ENCODE measurements at regions not wholly inside any gene's neighbourhood (a gene's known extent, or its start where the extent isn't known, plus 50 kb on each side); places are given as distances from the start of the nearest gene placed in this dataset.

DNA sequence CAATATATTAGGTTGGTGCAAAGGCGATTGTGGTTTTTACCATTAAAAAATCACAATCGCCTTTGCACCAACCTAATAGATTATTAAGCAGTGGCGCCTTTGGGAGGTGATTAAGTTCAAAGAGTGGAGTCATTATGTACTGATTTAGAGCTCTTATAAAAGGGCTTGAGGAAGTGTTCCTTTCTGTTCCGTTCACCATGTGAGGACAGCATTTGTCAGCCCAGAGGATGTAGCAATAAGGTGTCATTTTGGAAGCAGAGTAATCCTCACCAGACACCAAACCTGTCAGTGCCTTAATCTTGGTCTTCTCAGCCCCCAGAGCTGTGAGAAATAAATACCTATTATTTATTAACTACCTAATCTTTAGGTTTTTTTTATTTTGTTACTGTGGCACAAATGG lies 542.1 kb upstream of the MAN1A1 start:
- Mint-ChIP-seq H3K36me3 (no peaks in the 10 kb centered on the region), H3K27me3 (no peaks in the 10 kb centered on the region), H3K4me1 (ENCODE audit: low read depth) (no peaks in the 10 kb centered on the region), H3K27ac (no peak overlapping the region), H3K4me3 (no peak overlapping the region), H3K9me3 (ENCODE audit: low read depth) (no peaks in the 10 kb centered on the region)

DNA sequence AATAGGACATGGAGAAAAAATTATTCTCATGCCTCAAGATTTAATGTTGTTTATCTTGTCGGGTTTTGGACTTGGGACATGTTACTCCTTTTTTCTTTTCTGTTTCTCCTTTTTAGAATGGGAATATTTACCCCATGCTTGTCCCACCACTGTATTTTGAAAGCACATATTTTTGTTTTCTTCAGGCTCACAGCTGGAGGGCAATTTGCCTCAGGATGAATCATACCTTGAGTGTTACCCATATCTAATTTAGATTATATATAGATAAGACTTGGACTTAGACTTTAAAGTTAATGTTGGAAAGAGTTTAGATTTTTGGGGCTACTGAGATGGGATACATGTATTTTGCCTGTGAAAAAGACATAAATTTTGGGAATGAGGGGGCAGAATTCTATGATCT lies 541.6 kb upstream of the MAN1A1 start:
- H3K9me3 Mint-ChIP-seq (ENCODE audit: low read depth): no peaks in the 10 kb centered on the region
- H3K27ac Mint-ChIP-seq: no peak overlapping the region
- H3K27me3 Mint-ChIP-seq: no peaks in the 10 kb centered on the region
- H3K4me1 Mint-ChIP-seq (ENCODE audit: low read depth): no peaks in the 10 kb centered on the region
- no peak overlapping the region for H3K4me3 Mint-ChIP-seq
- H3K36me3 Mint-ChIP-seq: no peaks in the 10 kb centered on the region

DNA sequence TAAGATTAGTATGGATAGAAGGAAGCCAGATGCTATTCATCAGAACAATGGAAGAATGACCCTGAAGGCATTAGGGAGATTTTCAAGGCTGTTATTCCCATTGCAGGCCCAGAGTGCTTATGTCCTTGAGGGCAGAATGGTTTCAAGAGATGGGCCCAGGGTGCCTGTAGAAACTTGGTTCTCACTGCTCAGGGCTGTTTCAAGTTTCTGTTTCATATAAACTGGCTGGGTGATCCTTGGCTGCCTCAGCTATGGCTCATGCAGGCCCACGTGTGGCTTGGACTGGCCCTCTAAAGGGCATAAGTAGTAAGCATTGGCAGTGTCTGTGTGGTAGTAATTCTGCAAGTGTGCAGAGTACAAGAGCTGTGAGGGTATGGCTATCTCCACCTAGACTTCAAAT lies 540.9 kb upstream of the MAN1A1 start:
- H3K27me3 Mint-ChIP-seq: no peaks in the 10 kb centered on the region
- no peaks in the 10 kb centered on the region for H3K4me1 Mint-ChIP-seq (ENCODE audit: low read depth)
- H3K4me3 Mint-ChIP-seq: no peak overlapping the region
- no peaks in the 10 kb centered on the region for H3K9me3 Mint-ChIP-seq (ENCODE audit: low read depth)
- no peak overlapping the region for H3K27ac Mint-ChIP-seq
- no peaks in the 10 kb centered on the region for H3K36me3 Mint-ChIP-seq

DNA sequence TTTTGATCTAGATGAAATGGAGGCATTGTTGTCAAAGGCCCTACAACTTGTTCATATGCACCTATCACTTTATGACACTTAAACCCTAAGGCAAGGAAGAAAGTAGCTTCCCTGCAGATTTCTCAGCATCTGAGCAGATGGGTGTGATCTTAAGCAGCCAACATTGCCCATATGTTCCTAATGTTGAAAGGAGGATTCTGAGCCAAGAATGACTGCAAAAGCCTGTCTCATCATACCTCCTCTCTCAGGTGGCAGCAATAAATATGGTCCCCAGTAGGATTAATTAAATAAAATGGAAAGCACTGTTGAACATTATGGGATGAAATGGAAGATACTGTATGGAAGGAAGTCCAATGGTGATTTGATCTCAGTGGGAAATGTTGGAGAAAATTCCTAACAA lies 538.1 kb upstream of the MAN1A1 start:
- H3K4me1 Mint-ChIP-seq (ENCODE audit: low read depth): no peaks in the 10 kb centered on the region
- no peaks in the 10 kb centered on the region for H3K36me3 Mint-ChIP-seq
- H3K27me3 Mint-ChIP-seq: no peaks in the 10 kb centered on the region
- no peaks in the 10 kb centered on the region for H3K9me3 Mint-ChIP-seq (ENCODE audit: low read depth)
- no peak overlapping the region for H3K27ac Mint-ChIP-seq
- no peak overlapping the region for H3K4me3 Mint-ChIP-seq

DNA sequence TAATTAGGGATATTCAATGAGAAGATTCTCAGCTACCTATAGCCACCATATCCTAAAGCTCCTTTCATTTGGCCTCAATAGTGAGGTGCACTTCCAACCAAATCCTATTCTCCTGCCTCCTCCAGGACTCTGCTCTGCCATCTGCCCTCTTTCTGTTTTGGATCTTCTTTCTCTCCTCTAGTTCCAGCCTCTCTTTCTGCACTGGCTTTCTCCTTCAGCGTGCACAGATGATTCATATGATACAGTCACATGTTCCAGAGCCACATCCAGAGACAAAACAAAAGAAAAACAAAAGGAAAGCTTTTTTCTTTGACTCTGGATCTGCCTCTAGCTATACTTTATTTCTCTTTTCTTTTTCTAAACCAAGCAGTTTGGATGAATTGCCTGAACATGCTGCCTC lies 531.9 kb upstream of the MAN1A1 start:
- Mint-ChIP-seq H3K27ac (no peak overlapping the region), H3K27me3 (no peaks in the 10 kb centered on the region), H3K9me3 (ENCODE audit: low read depth) (no peaks in the 10 kb centered on the region), H3K36me3 (no peaks in the 10 kb centered on the region), H3K4me1 (ENCODE audit: low read depth) (no peaks in the 10 kb centered on the region), H3K4me3 (no peak overlapping the region)

DNA sequence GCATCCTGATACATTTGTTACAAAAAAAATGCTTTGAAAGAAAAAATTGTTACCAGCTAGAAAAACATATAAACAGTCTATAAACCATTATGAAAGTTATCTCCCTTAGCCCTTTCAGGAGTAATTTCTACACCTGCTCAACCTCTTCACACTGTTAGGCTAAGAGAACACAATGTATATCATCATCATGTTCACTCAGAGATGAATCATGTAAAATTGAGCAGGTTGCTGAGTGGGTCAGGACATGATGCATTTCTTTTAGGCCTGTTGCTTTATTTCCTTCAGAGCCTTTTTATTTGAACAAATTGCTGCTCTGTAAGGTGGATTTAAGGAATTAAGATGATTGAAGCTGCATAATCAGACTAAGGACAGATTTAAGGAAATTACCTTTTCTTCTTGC lies 531.3 kb upstream of the MAN1A1 start:
- H3K9me3 Mint-ChIP-seq (ENCODE audit: low read depth): no peaks in the 10 kb centered on the region
- H3K27me3 Mint-ChIP-seq: no peaks in the 10 kb centered on the region
- no peaks in the 10 kb centered on the region for H3K36me3 Mint-ChIP-seq
- H3K27ac Mint-ChIP-seq: no peak overlapping the region
- no peaks in the 10 kb centered on the region for H3K4me1 Mint-ChIP-seq (ENCODE audit: low read depth)
- H3K4me3 Mint-ChIP-seq: no peak overlapping the region

DNA sequence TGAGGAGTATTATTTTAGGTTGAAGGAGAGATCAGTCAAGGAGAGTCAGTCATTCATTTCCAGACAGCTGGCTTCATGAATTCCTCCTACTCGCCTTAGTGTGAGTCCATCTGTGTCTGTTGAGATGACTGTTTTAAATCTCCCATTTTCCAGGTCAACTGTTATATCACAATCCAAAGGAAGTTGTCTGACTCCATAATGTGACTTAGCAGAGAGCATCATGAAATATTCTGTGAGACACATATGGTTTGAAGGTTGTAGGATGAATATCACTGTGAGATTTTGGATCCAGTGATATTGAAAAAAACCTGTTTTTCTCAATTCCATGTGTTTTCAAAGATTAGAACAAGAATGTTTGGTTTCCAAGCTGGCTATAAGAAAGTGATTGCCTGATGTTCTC lies 530.2 kb upstream of the MAN1A1 start:
- no peaks in the 10 kb centered on the region for H3K9me3 Mint-ChIP-seq (ENCODE audit: low read depth)
- H3K36me3 Mint-ChIP-seq: no peaks in the 10 kb centered on the region
- H3K4me1 Mint-ChIP-seq (ENCODE audit: low read depth): no peaks in the 10 kb centered on the region
- no peak overlapping the region for H3K4me3 Mint-ChIP-seq
- no peak overlapping the region for H3K27ac Mint-ChIP-seq
- H3K27me3 Mint-ChIP-seq: no peaks in the 10 kb centered on the region

DNA sequence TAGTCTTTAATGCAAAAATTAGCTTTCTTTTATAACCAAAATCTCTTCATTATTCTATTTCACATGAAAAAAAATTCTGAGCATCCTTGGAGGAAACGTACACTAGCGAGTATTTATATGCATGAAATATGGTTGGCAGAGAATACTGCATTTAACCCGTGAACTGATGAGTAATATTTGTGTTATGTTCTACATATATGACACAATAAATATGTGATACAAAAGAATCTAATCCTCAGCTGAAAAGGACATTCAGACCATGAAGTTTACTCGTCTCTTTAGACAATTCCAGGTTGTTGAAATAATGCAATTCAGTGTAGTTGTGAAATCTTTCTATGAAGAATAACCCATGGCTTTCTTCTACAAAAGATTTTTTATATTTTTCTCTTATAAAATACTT lies 524.8 kb upstream of the MAN1A1 start:
- Mint-ChIP-seq H3K27me3 (peaks cover 2% of the 10 kb centered on the region), H3K36me3 (no peaks in the 10 kb centered on the region), H3K9me3 (ENCODE audit: low read depth) (no peaks in the 10 kb centered on the region), H3K27ac (no peak overlapping the region), H3K4me1 (ENCODE audit: low read depth) (no peaks in the 10 kb centered on the region), H3K4me3 (no peak overlapping the region)

DNA sequence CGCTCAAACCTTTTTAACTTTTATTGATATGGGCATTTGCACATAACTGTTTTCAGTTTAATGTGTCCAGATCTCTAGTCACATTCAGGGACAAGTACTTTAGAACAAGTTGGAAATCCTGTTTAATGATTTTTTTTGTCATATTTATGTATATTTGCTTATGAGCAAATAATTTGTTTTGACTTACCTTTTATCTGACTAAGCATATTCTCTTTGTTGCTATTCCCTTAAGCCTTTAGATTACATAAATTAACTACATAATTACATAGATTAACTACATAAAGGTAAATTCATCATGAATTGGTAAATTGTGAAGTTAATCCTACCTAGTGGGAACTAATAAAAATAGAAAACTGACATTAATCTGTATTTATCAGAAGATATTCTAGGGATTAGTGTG lies 523.5 kb upstream of the MAN1A1 start:
- no peaks in the 10 kb centered on the region for H3K4me1 Mint-ChIP-seq (ENCODE audit: low read depth)
- H3K27ac Mint-ChIP-seq: no peak overlapping the region
- no peak overlapping the region for H3K4me3 Mint-ChIP-seq
- H3K36me3 Mint-ChIP-seq: no peaks in the 10 kb centered on the region
- H3K27me3 Mint-ChIP-seq: peaks cover 4% of the 10 kb centered on the region
- no peaks in the 10 kb centered on the region for H3K9me3 Mint-ChIP-seq (ENCODE audit: low read depth)

DNA sequence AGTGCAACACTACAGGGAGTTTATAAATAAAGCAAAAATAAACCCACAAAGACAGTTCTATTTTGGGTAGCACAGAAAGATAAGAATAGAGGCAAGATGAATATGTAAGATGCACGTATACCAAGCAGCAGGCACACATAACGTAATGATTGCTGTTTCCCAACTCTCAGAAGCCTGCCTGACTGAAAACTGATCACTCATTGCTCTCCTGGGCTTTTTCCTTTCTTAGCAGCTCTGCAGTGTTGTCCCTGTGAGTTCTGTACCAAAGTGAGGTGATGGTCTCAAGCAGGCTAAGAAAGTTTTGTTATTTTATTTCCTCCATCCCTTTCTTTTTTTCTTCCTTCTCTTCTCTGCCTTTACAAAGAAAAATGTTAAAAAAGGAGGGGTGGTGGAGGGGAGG lies 522.0 kb upstream of the MAN1A1 start:
- no peaks in the 10 kb centered on the region for H3K4me1 Mint-ChIP-seq (ENCODE audit: low read depth)

DNA sequence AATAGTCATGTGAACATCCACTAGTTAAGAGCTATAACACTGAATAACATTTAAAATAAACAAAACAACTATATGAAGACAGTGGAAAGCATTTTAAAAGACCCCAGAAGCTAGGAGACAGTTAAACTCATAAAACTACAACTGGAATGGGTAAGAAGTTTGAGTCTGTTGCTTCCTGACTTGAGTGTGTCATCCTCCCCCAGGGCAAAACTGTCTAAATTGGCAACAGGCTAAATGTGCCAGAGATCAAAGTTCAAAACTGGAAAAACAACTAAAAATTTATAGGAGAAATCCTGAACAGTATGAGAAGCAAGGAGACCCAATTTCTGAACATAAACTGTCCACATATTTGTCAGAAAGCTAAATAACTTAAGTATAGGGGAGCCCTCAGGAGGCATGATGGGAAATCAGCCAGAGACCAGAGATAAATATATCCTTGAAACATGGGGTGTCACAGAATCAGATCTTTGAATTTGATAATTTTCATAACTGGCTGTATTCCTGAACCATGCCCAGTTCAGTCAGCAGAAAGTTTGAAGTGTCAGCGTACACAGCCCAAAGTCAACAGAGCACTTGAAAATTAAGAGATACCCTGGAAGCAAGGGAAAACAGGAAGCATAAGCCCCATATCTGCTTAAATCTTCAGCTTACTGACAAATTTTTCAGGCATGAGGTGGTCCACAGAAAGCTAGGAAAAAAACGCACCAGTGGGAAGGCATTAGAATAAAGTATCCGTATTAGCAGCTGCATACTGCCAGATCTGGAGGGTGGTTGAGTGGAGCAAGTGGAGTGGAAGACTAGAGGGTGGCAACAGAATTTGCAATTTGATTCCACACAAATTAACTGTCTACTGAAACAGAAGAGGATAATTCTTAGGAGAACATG lies 516.1 kb upstream of the MAN1A1 start:
- H3K27ac Mint-ChIP-seq: no peak overlapping the region
- H3K4me1 Mint-ChIP-seq (ENCODE audit: low read depth): no peaks in the 10 kb centered on the region
- peaks cover 14% of the 10 kb centered on the region for H3K27me3 Mint-ChIP-seq
- no peaks in the 10 kb centered on the region for H3K36me3 Mint-ChIP-seq
- peaks cover 18% of the 10 kb centered on the region for H3K9me3 Mint-ChIP-seq (ENCODE audit: low read depth)
- no peak overlapping the region for H3K4me3 Mint-ChIP-seq

More for the DNA sequence above, 522.0 kb upstream of the MAN1A1 start:
- no peaks in the 10 kb centered on the region for H3K36me3 Mint-ChIP-seq
- no peak overlapping the region for H3K27ac Mint-ChIP-seq
- peaks cover 5% of the 10 kb centered on the region for H3K27me3 Mint-ChIP-seq
- peaks cover 2% of the 10 kb centered on the region for H3K9me3 Mint-ChIP-seq (ENCODE audit: low read depth)
- no peak overlapping the region for H3K4me3 Mint-ChIP-seq

DNA sequence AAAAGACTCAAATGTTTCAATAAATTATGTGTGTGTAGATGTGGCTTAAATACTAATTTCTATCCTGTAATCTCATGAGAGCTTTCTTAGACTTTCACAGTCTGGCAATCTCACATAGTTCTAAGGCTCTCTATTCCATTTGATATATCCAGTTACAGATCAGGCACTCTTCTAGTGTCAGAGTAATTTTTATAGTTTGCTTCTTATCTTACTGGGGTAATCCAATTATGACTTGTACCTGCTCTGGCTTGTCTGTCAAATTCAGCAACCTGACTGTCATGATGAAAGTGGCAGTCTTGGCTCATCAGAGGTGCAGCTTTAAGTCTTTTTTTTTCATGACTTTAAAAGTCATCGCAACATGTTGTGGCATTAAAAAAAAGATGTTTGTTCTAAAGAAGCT lies 513.2 kb upstream of the MAN1A1 start:
- H3K4me3 Mint-ChIP-seq: no peak overlapping the region
- H3K27me3 Mint-ChIP-seq: peaks cover 12% of the 10 kb centered on the region
- H3K27ac Mint-ChIP-seq: no peak overlapping the region
- peaks cover 18% of the 10 kb centered on the region for H3K9me3 Mint-ChIP-seq (ENCODE audit: low read depth)
- no peaks in the 10 kb centered on the region for H3K4me1 Mint-ChIP-seq (ENCODE audit: low read depth)
- H3K36me3 Mint-ChIP-seq: no peaks in the 10 kb centered on the region

DNA sequence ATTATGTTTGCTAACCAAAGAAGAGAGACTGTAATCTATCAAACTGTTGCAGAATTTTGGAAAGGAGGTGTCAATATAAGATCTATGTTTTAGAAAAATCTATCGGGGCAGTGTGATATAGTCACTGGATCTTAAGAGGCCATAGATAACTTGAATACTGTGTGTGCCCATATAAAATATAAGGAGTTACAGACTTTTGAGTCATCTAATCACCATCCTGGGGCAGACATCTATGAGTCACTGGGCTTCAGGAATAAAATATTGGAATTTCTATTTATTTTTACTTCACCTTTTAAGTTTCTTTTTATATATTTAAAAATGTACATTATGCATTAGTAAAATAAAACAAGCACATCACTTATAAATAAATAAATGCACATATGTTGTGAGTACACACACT lies 509.3 kb upstream of the MAN1A1 start:
- H3K27me3 Mint-ChIP-seq: peaks cover 6% of the 10 kb centered on the region
- H3K27ac Mint-ChIP-seq: no peak overlapping the region
- no peaks in the 10 kb centered on the region for H3K9me3 Mint-ChIP-seq (ENCODE audit: low read depth)
- H3K4me3 Mint-ChIP-seq: no peak overlapping the region
- no peaks in the 10 kb centered on the region for H3K36me3 Mint-ChIP-seq
- peaks cover 12% of the 10 kb centered on the region for H3K4me1 Mint-ChIP-seq (ENCODE audit: low read depth)

DNA sequence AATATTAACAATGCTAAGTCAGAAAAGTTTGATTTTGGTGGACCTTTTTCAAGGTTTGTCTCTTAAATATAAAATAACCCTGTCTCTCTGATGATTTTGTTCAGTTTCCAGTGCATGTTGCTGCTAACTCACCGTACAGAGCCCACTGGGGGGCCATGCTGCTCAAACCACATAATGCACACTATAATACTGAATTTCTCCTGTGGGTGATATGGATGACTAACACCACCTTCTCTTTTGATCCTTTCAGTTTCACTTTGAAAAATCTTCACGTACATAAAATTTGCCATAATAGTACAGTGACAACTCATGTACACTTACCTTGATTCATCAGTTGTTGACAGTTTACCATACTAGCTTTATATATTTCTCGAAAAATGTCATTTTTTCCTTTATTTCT lies 506.6 kb upstream of the MAN1A1 start:
- peaks cover 12% of the 10 kb centered on the region for H3K4me1 Mint-ChIP-seq (ENCODE audit: low read depth)
- no peaks in the 10 kb centered on the region for H3K36me3 Mint-ChIP-seq
- no peak overlapping the region for H3K27ac Mint-ChIP-seq
- H3K27me3 Mint-ChIP-seq: peaks cover 1% of the 10 kb centered on the region
- no peaks in the 10 kb centered on the region for H3K9me3 Mint-ChIP-seq (ENCODE audit: low read depth)
- H3K4me3 Mint-ChIP-seq: peak overlapping the region; percentile 69

DNA sequence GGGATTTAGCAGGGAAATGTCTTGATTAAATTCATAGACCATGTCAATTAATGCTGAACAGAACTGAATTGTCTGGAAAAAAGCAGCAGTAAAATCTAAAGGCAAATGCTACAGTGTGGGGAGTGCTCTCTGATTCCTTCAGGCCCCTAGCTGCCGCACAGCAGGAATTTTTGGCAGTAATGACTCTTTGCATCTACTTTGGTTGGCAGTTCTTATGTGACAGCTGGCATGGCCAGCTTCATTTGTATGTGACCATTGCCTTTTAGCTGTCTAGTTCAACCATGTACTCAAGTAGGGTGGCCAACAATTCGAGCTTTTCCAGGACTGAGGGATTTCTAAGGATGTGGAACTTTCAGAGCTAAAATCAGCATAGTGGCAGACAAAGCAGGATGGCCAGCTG lies 499.1 kb upstream of the MAN1A1 start:
- H3K36me3 Mint-ChIP-seq: no peaks in the 10 kb centered on the region
- H3K4me1 Mint-ChIP-seq (ENCODE audit: low read depth): no peaks in the 10 kb centered on the region
- no peak overlapping the region for H3K4me3 Mint-ChIP-seq
- no peaks in the 10 kb centered on the region for H3K9me3 Mint-ChIP-seq (ENCODE audit: low read depth)
- H3K27ac Mint-ChIP-seq: no peak overlapping the region
- peaks cover 3% of the 10 kb centered on the region for H3K27me3 Mint-ChIP-seq

DNA sequence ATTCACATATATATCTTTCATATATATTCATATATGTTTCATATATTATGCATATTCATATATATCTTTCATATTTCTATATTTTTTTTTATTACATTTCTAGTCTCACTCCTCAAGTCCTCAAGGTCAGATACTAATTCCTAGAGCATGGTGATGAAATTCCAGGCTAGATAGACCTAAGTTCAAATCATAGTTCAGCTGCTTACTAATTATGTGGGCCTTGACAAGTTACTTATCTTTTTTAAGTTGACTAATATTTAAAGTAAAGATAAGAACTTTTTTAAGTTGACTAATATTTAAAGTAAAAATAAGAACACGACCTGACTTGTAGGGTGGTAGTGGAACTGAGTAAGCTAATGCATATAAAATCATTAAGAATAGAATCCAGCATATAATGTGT lies 495.6 kb upstream of the MAN1A1 start:
- H3K36me3 Mint-ChIP-seq: no peaks in the 10 kb centered on the region
- peaks cover 8% of the 10 kb centered on the region for H3K9me3 Mint-ChIP-seq (ENCODE audit: low read depth)
- no peaks in the 10 kb centered on the region for H3K4me1 Mint-ChIP-seq (ENCODE audit: low read depth)
- no peak overlapping the region for H3K4me3 Mint-ChIP-seq
- peaks cover 3% of the 10 kb centered on the region for H3K27me3 Mint-ChIP-seq
- no peak overlapping the region for H3K27ac Mint-ChIP-seq
